Astrocyte (in vitro differentiated cells and primary cell): ENCODE measurements at regions not wholly inside any gene's neighbourhood (a gene's known extent, or its start where the extent isn't known, plus 50 kb on each side); places are given as distances from the start of the nearest gene placed in this dataset.
"Not testable (repeated sequence)": the region's sequence is repeated elsewhere in the genome, so short reads cannot be mapped to it uniquely, and the experiment has no call there.

Source experiments
- DNase-seq: peaks from one replicate; pipeline ENCODE4 v3.0.0-alpha.2; 2010; ENCODE audit warnings: low read depth
- FAIRE-seq: peaks from 2 replicates; lab custom pipeline; 2011; peaks lifted over from hg19 to GRCh38; lab: Jason Lieb, UNC
- H2AFZ ChIP-seq: 2 replicates; pipeline ENCODE4 v1.6.0; 2012; ENCODE audit warnings: low read depth, low read length, inconsistent platforms
- H3K27ac ChIP-seq: 2 replicates; pipeline ENCODE4 v1.5.1; 2011; ENCODE audit warnings: low read depth, low read length, inconsistent platforms
- H3K27me3 ChIP-seq: 2 replicates; pipeline ENCODE4 v1.6.0; 2011; ENCODE audit warnings: low read length, inconsistent platforms; ENCODE audit not compliant: insufficient read depth
- H3K36me3 ChIP-seq: 2 replicates; pipeline ENCODE4 v1.5.1; 2011; ENCODE audit warnings: low read length, inconsistent platforms; ENCODE audit not compliant: insufficient read depth
- H3K4me1 ChIP-seq: 2 replicates; pipeline ENCODE4 v1.5.1; 2011; ENCODE audit warnings: low read length, inconsistent platforms; ENCODE audit not compliant: insufficient read depth
- H3K4me2 ChIP-seq: 2 replicates; pipeline ENCODE4 v1.6.0; 2012; ENCODE audit warnings: low read length, inconsistent platforms
- H3K4me3 ChIP-seq: 2 replicates; pipeline ENCODE4 v1.5.1; 2011; ENCODE audit warnings: low read depth, mild to moderate bottlenecking, low read length, inconsistent platforms; ENCODE audit not compliant: insufficient read depth
- H3K79me2 ChIP-seq: 2 replicates; pipeline ENCODE4 v1.6.0; 2012; ENCODE audit warnings: mild to moderate bottlenecking, low read length, inconsistent platforms; ENCODE audit not compliant: insufficient read depth
- H3K9ac ChIP-seq: 2 replicates; pipeline ENCODE4 v1.6.0; 2012; ENCODE audit warnings: mild to moderate bottlenecking, low read length, inconsistent platforms
- H3K9me3 ChIP-seq: 2 replicates; pipeline ENCODE4 v1.5.1; 2012; ENCODE audit warnings: low read depth, mild to moderate bottlenecking, low read length, inconsistent platforms; ENCODE audit not compliant: insufficient read depth
- H4K20me1 ChIP-seq: 2 replicates; pipeline ENCODE4 v1.6.0; 2012; ENCODE audit warnings: low read length, inconsistent platforms; ENCODE audit not compliant: insufficient read depth
- H3K27ac Mint-ChIP-seq: one replicate; pipeline ENCODE4 v1.8.0; 2021; ENCODE audit warnings: mild to moderate bottlenecking, mixed read lengths; ENCODE audit not compliant: unreplicated experiment
- H3K27me3 Mint-ChIP-seq: one replicate; pipeline ENCODE4 v1.8.0; 2021; ENCODE audit warnings: low read depth, mixed read lengths; ENCODE audit not compliant: unreplicated experiment
- H3K36me3 Mint-ChIP-seq: one replicate; pipeline ENCODE4 v1.8.0; 2021; ENCODE audit warnings: low read depth, mixed read lengths; ENCODE audit not compliant: unreplicated experiment
- H3K4me1 Mint-ChIP-seq: one replicate; pipeline ENCODE4 v1.8.0; 2021; ENCODE audit warnings: low read depth, mixed read lengths; ENCODE audit not compliant: unreplicated experiment
- H3K4me3 Mint-ChIP-seq: one replicate; pipeline ENCODE4 v1.8.0; 2021; ENCODE audit warnings: mild to moderate bottlenecking, moderate library complexity, mixed read lengths; ENCODE audit not compliant: unreplicated experiment
- H3K9me3 Mint-ChIP-seq: one replicate; pipeline ENCODE4 v1.8.0; 2021; ENCODE audit warnings: mild to moderate bottlenecking, mixed read lengths; ENCODE audit not compliant: unreplicated experiment
- CTCF ChIP-seq: IDR thresholded peaks from 2 replicates; pipeline ENCODE4 v1.5.1; 2011; ENCODE audit warnings: low read depth, mild to moderate bottlenecking, inconsistent platforms, low read length, moderate library complexity; ENCODE audit not compliant: insufficient read depth
- EZH2 ChIP-seq: IDR thresholded peaks from 2 replicates; pipeline ENCODE4 v1.6.1; 2012; ENCODE audit warnings: mild to moderate bottlenecking, low read length, inconsistent platforms; ENCODE audit not compliant: insufficient read depth

GRCh38 chr3:153928851-153929250, 192.3 kb upstream of the ARHGEF26 start:
- no peaks in the 10 kb centered on the region for H4K20me1 ChIP-seq
- H3K4me1 Mint-ChIP-seq: peaks cover 4% of the 10 kb centered on the region
- H3K27me3 Mint-ChIP-seq: no peaks in the 10 kb centered on the region
- FAIRE-seq: no peak
- H3K4me3 ChIP-seq: no peak overlapping the region
- TF ChIP-seq CTCF (no peak), EZH2 (no peak)
- no peaks in the 10 kb centered on the region for H3K36me3 Mint-ChIP-seq
- no peak overlapping the region for H3K27ac ChIP-seq
- no peaks in the 10 kb centered on the region for H3K4me1 ChIP-seq
- H3K27me3 ChIP-seq: no peaks in the 10 kb centered on the region
- H3K9ac ChIP-seq: no peak overlapping the region
- no peak overlapping the region for H3K4me2 ChIP-seq
- H3K4me3 Mint-ChIP-seq: no peak overlapping the region
- H3K27ac Mint-ChIP-seq: no peak overlapping the region
- no peaks in the 10 kb centered on the region for H3K9me3 ChIP-seq
- no peaks in the 10 kb centered on the region for H3K9me3 Mint-ChIP-seq
- DNase-seq: no peak
- no peaks in the 10 kb centered on the region for H3K36me3 ChIP-seq
- H2AFZ ChIP-seq: no peak overlapping the region
- no peaks in the 10 kb centered on the region for H3K79me2 ChIP-seq

DNA sequence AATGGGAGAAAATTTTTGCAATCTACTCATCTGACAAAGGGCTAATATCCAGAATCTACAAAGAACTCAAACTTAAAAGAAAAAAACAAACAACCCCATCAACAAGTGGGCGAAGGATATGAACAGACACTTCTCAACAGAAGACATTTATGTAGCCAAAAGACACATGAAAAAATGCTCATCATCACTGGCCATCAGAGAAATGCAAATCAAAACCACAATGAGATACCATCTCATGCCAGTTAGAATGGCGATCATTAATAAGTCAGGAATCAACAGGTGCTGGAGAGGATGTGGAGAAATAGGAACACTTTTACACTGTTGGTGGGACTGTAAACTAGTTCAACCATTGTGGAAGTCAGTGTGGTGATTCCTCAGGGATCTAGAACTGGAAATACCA, 187.7 kb upstream of the ARHGEF26 start:
- not testable (repeated sequence) for H3K36me3 ChIP-seq, H4K20me1 ChIP-seq, H3K4me1 ChIP-seq, H3K4me3 Mint-ChIP-seq, H3K27me3 Mint-ChIP-seq, H3K4me2 ChIP-seq, H3K27me3 ChIP-seq, H3K36me3 Mint-ChIP-seq, H3K4me1 Mint-ChIP-seq, H3K9ac ChIP-seq, DNase-seq, H3K4me3 ChIP-seq, H3K9me3 ChIP-seq, H3K27ac ChIP-seq, H3K27ac Mint-ChIP-seq, H2AFZ ChIP-seq, FAIRE-seq, H3K79me2 ChIP-seq, H3K9me3 Mint-ChIP-seq

- no peak for TF ChIP-seq EZH2
- TF ChIP-seq CTCF: no peak
- Histone ChIP-seq H3K4me2 (no peak overlapping the region), H3K79me2 (no peaks in the 10 kb centered on the region), H3K4me1 (no peaks in the 10 kb centered on the region), H3K36me3 (no peaks in the 10 kb centered on the region), H3K27me3 (no peaks in the 10 kb centered on the region), H3K4me3 (no peak overlapping the region), H2AFZ (no peak overlapping the region), H4K20me1 (no peaks in the 10 kb centered on the region), H3K9ac (no peak overlapping the region), H3K9me3 (no peaks in the 10 kb centered on the region), H3K27ac (no peak overlapping the region)
- H3K4me3 Mint-ChIP-seq: no peak overlapping the region
- no peaks in the 10 kb centered on the region for H3K9me3 Mint-ChIP-seq
- no peaks in the 10 kb centered on the region for H3K36me3 Mint-ChIP-seq
- no peaks in the 10 kb centered on the region for H3K4me1 Mint-ChIP-seq
- no peak for DNase-seq
- H3K27me3 Mint-ChIP-seq: no peaks in the 10 kb centered on the region
- no peak for FAIRE-seq
- H3K27ac Mint-ChIP-seq: no peak overlapping the region
Observed at GRCh38 chr3:153944084-153944483, 177.1 kb upstream of the ARHGEF26 start.
